ENCODE measurements at regions not wholly inside any gene's neighbourhood (a gene's known extent, or its start where the extent isn't known, plus 50 kb on each side); places are given as distances from the start of the nearest gene placed in this dataset.

DNA sequence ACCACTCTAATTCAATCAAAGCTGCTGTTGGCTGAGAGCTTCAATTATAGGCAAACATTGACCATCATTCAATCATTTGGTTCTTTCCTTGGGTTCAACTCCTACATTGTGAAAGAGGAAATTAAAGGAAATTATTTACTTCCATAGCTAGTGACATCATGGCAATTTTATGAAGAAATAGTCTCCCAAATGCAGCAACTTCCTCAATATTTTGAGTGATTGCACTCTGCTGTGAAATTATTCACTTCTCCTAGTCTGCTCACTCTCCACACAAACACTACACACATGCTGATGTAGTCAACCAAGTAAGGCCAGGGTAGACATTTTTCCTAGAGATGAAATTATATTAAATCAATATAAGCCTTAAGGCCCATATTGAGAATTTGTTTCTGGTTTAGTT is 86.7 kb upstream of the NCKAP5 start:
- Mint-ChIP-seq H3K4me3 (ENCODE audit: unreplicated experiment) (no peak overlapping the region), H3K36me3 (ENCODE audit: insufficient read depth, unreplicated experiment) (no peaks in the 10 kb centered on the region), H3K9me3 (ENCODE audit: unreplicated experiment) (no peaks in the 10 kb centered on the region), H3K27me3 (ENCODE audit: insufficient read depth, unreplicated experiment) (peaks cover 8% of the 10 kb centered on the region), H3K27ac (ENCODE audit: unreplicated experiment) (no peak overlapping the region), H3K4me1 (ENCODE audit: low read depth, unreplicated experiment) (no peaks in the 10 kb centered on the region)
- POLR2A ChIA-PET, result no interaction called here
- Histone ChIP-seq H3K36me3 (ENCODE audit: control insufficient read depth, insufficient read depth, low read length) (no peaks in the 10 kb centered on the region), H3K4me3 (ENCODE audit: low read depth, low read length) (no peak overlapping the region), H3K27me3 (replicated peaks; ENCODE audit: control insufficient read depth, insufficient read depth, low read length) (no peaks in the 10 kb centered on the region), H3K4me1 (no peaks in the 10 kb centered on the region), H3K9me3 (no peaks in the 10 kb centered on the region)
- BruUV-seq (replicated peaks), result no TSS peak
- CTCF ChIA-PET, result interaction anchor here (0.9 kb wide), 1 partner anchor 14 kb away, joined by 3 read pairs; no protein-coding TSS in a partner anchor
- no peak for TF ChIP-seq CTCF (IDR thresholded peaks at IDR 0.05; ENCODE audit: insufficient read depth in 1 of 2, low read depth in 1 of 2, low read length in 1 of 2, severe bottlenecking in 1 of 2, unreplicated experiment in 1 of 2)
- DNase-seq, result no peak
- intact Hi-C loops (cut with micrococcal nuclease; ENCODE audit: unreplicated experiment), result loop anchor here (5.0 kb wide), 1 partner anchor 112 kb away; no protein-coding TSS in a partner anchor

DNA sequence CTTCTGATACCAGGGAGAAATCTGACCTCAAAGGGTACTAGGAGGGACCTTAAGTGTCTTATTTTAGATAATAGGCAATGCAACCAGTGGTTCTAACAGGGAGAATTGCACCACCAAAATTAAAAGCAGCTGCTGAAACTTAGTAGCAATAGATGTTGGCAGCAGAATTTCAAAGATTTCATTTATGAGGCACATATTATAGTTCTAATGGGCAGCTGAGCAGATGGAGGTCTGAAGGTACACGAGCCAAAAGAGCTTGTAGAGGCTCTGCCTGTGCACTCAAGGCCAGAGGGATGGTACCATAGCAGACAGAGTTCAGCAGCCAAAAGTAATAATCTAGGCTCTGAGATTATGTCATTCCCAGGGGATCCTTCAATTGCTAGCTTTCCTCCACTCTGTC is 87.3 kb upstream of the NCKAP5 start:
- DNase-seq, result no peak
- no peak overlapping the region for H3K4me3 Mint-ChIP-seq (ENCODE audit: unreplicated experiment)
- H3K27me3 Mint-ChIP-seq (ENCODE audit: insufficient read depth, unreplicated experiment), result peaks cover 8% of the 10 kb centered on the region
- intact Hi-C loops (cut with micrococcal nuclease; ENCODE audit: unreplicated experiment), result loop anchor here (5.0 kb wide), 1 partner anchor 112 kb away; no protein-coding TSS in a partner anchor
- H3K4me1 ChIP-seq, result no peaks in the 10 kb centered on the region
- CTCF ChIA-PET, result interaction anchor here (0.9 kb wide), 1 partner anchor 14 kb away, joined by 3 read pairs; no protein-coding TSS in a partner anchor
- H3K36me3 Mint-ChIP-seq (ENCODE audit: insufficient read depth, unreplicated experiment), result no peaks in the 10 kb centered on the region
- BruUV-seq (replicated peaks), result no TSS peak
- no peaks in the 10 kb centered on the region for H3K9me3 ChIP-seq
- no peak overlapping the region for H3K4me3 ChIP-seq (ENCODE audit: low read depth, low read length)
- TF ChIP-seq CTCF (IDR thresholded peaks at IDR 0.05; ENCODE audit: insufficient read depth in 1 of 2, low read depth in 1 of 2, low read length in 1 of 2, severe bottlenecking in 1 of 2, unreplicated experiment in 1 of 2), result no peak
- no peaks in the 10 kb centered on the region for H3K27me3 ChIP-seq (replicated peaks; ENCODE audit: control insufficient read depth, insufficient read depth, low read length)
- H3K36me3 ChIP-seq (ENCODE audit: control insufficient read depth, insufficient read depth, low read length), result no peaks in the 10 kb centered on the region
- H3K4me1 Mint-ChIP-seq (ENCODE audit: low read depth, unreplicated experiment), result no peaks in the 10 kb centered on the region
- POLR2A ChIA-PET, result no interaction called here
- no peak overlapping the region for H3K27ac Mint-ChIP-seq (ENCODE audit: unreplicated experiment)
- no peaks in the 10 kb centered on the region for H3K9me3 Mint-ChIP-seq (ENCODE audit: unreplicated experiment)

- Histone ChIP-seq H3K4me1 (peaks cover 11% of the 10 kb centered on the region), H3K9me3 (no peaks in the 10 kb centered on the region), H3K27me3 (replicated peaks; ENCODE audit: control insufficient read depth, insufficient read depth, low read length) (no peaks in the 10 kb centered on the region), H3K36me3 (ENCODE audit: control insufficient read depth, insufficient read depth, low read length) (no peaks in the 10 kb centered on the region), H3K4me3 (ENCODE audit: low read depth, low read length) (no peak overlapping the region)
- Mint-ChIP-seq H3K4me1 (ENCODE audit: low read depth, unreplicated experiment) (peaks cover 15% of the 10 kb centered on the region), H3K27me3 (ENCODE audit: insufficient read depth, unreplicated experiment) (peaks cover 4% of the 10 kb centered on the region), H3K9me3 (ENCODE audit: unreplicated experiment) (no peaks in the 10 kb centered on the region), H3K4me3 (ENCODE audit: unreplicated experiment) (no peak overlapping the region), H3K27ac (ENCODE audit: unreplicated experiment) (no peak overlapping the region), H3K36me3 (ENCODE audit: insufficient read depth, unreplicated experiment) (no peaks in the 10 kb centered on the region)
- CTCF ChIA-PET, result no interaction called here
- DNase-seq, result no peak
- POLR2A ChIA-PET, result no interaction called here
- TF ChIP-seq CTCF (IDR thresholded peaks at IDR 0.05; ENCODE audit: insufficient read depth in 1 of 2, low read depth in 1 of 2, low read length in 1 of 2, severe bottlenecking in 1 of 2, unreplicated experiment in 1 of 2), result no peak
- BruUV-seq (replicated peaks), result no TSS peak
- intact Hi-C loops (cut with micrococcal nuclease; ENCODE audit: unreplicated experiment), result loop anchor here (5.0 kb wide), 1 partner anchor 110 kb away; no protein-coding TSS in a partner anchor
Observed at GRCh38 chr2:133657591-133657990, 89.3 kb upstream of the NCKAP5 start.
